ENCODE measurements at regions not wholly inside any gene's neighbourhood (a gene's known extent, or its start where the extent isn't known, plus 50 kb on each side); places are given as distances from the start of the nearest gene placed in this dataset.
"Not testable (repeated sequence)": the region's sequence is repeated elsewhere in the genome, so short reads cannot be mapped to it uniquely, and the experiment has no call there.

DNA sequence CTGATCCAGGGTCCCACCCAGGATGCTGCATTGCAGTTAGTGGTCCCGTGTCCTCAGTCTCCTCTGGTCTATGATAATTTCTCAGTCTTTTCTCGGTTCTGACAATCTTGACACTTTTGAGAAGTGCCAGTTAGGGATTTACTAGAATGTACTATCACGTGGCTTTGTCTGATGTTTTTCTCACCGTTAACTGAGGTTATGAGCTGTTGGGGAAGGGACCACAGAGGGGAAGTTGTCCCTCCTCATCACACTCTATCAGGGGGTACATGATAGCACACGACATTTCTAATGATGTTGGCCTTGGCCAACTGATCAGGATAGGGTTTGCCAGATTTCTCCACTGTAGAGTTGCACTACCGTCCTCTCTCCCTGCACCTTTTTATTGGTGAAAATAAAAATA, 250.9 kb upstream of the SDK2 start:
- DNase-seq (ENCODE audit: low spot score), result no peak

DNA sequence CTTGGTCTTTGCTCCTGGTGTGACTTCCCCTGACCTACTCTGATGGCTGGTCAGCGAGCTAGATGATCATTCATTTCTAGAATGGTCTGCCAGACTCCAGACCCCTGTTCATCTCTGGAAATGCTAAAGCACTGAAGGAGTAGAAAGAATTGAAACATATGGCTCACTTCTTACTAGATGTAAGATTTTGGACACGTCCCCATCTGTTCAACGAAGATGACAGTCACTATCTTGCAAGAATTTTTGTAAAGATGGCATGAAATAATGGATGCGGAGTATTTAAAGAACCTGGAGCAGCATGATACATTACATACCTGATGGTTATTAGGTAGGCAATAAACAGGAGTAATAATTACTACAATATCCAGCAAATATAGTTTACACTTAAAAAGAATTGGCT, 252.7 kb upstream of the SDK2 start:
- no peak for DNase-seq (ENCODE audit: low spot score)

DNA sequence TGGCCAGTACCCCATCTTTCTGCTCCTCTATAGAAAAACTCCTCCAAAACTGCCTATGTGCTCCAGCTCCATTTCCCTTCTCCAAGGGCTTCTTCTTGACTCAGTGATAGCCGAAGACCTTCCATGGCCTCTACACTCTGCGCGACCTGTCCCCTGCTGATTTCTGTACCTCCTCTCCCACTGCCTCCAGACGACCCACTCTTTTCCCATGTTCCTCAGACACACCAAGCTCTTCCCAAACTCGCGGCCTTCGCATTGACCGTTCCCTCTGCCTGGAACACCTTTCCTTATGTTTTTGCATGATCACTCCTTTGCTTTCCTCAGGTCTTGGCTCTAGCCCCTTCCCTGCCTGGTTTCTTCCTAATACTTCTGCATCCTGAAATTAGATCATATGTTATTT, 255.6 kb upstream of the SDK2 start:
- no peak for DNase-seq (ENCODE audit: low spot score)

DNA sequence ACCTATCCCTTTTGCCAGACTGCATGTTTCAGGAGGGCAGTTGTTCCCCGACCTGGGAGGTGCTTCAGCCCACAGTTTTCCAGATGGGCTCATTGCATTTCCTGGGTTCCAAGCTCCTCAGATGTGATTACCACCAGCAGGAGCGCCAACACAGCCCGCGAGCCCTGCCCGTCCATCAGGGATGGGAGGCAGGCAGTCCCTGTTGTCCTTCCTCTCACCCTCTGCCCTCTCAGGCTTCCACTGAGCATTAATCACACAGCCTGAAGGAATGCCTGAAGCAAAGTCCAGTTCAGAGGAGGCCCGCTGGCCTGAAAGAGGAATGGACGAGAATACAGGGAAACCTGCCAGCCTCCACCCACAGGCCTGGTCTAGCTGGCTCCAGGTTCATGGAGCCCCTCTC, 256.3 kb upstream of the SDK2 start:
- DNase-seq (ENCODE audit: low spot score), result no peak

DNA sequence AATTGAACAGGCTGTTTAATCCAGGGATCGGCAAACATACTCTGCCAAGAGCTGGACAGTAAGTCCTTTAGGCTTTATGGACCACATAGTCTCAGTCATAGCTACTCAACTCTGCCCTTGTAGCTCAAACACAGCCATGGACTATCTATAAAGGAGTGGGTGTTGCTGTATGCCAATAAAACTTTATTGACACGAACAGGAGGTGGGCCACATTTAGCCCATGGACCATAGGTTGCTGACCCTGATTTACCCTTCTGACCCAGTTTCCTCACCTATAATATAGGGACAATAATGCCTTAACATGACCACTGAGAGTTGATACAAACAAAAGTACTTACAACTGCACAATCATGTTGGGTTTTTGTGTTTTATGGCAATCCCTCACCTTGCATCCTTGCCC, 257.0 kb upstream of the SDK2 start:
- no peak for DNase-seq (ENCODE audit: low spot score)

DNA sequence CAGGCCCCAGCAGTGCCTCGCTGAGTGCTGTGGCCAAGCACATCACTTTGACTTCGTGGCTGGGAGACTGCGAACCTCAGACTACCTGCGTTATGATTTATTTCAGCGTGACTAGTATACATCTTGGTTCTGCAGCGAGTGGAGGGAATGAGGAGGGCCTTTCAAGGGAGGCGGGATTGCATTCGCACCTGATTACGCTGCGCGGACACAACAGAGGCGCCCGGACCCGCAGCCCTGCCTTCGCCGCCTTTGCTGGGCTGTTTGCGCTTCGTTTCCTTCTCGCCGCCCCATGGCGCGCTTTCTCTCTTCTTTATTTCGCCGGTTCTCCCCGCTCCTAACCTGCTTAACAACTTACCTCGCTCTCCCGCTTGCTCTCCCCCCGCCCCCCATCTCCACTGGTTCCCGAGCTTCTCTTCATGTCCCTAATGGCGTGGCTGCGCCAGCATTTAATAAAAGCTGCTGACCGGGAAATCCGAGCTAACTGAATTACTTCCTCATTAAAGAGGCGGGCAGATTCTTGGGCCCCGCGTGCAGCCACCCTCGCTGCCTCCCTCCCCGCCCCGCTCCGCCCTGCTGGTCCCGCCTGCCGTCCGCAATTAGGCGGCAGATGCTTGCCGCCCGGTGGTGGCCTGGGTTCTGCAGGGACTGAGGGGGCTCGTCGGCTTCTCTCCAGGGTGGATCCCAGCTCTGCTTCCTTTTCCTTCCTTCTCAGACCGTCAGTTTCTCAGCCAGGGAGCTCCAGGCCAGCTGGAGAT, 257.6 kb upstream of the SDK2 start:
- no peak for DNase-seq (ENCODE audit: low spot score)

DNA sequence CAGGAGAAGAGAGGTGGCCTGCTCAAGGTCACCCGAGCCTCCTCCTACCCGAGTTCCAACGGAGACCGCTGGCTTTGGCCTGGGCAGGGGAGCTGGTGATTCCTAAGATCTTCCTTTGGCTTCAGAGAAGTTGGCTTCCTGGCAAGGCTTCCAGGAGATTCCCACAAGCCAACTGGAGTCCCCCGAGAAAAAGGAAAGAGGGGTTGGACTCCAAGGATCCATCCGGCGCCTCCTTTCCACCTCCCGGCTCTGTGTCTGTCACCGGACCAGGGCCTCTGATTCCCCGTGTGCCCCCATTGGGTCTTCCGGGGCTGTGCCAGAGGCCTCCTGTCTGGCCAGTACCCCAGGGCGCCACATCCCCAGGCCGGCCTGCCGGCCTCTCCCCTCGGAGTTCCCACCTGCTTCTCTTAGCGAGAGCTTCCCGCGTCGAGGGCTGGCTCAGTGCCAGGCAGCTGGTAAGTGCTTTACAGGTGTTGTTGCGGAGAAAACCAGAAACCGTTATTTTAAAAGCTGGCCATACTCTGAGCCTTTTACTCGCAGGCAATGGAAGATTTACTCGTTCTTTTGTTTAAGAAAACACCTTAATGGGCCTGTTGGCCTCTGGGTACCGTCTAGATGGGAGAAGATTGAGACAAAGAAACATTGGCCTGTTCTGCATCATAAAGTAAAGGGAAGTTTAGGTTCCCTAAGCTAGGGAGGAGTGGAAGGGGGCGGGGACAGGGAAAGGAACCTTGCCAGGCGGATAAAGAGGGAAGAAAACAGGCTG, 258.4 kb upstream of the SDK2 start:
- no peak for DNase-seq (ENCODE audit: low spot score)

DNA sequence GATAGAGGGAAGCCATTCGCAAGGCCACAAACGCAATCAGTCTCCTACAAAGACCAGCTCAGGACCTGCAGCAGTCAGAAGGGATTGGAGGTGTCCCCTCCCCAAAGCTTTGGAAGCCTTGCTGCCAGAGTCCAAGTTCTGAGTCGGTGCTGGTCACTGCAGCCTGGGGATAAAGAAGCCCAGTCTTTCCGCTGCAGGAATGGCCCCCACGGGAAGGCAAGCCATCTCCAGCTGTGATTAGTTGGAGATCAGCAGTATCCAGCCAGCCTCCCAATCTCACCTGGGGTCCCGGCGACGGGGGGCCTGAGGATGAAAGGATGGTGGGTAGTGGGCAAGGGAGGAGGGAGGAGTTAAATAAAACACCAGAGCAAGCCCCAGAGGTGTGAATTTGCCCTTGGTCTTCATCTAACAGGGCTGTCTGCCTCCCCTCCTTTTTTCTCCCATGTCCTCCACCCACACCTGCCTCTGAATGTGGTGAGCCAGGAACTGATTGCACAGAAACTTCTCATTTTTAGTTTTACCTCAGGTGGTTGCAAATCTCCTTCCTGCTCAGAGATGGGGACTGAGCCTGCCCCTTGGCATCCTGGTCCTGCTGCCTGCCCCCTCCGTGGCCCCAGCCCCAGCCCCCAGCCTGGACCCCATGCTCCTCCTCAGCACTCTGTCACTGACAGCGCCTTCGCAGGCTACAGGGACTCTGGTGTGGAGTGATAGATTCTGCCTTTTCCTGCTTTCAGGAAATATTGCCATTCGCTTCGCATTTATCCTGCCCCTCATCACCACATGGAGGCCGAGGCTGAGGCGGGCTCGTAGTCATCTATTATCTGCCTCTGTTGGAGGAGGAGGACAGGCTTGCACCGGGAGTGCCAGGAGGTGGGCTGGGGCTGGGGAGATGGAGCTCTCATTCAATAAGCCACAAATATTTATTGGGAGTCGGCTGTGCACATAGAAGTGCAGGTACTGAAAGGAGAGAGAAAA, 262.9 kb upstream of the SDK2 start:
- no peak for DNase-seq (ENCODE audit: low spot score)

DNA sequence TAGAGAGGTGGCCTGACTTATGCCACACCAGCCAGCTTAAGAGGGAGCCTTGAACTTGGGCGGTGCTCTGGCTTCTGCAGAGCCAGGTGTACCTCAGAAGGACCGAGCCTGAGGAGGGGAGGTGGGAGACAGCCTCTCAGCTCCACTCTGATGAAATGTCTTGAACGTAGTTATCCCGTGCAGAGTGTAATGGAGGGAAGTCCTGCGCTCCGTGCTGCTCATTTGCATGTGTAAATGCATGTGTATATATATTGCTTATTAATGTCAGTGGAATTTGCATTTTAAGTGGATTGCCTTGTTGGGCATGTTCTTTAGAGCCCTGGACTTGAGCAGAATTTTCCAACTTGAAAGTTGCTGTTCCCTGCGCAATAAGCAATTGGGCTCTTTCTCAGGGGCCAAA, 264.9 kb upstream of the SDK2 start:
- no peak for DNase-seq (ENCODE audit: low spot score)

DNA sequence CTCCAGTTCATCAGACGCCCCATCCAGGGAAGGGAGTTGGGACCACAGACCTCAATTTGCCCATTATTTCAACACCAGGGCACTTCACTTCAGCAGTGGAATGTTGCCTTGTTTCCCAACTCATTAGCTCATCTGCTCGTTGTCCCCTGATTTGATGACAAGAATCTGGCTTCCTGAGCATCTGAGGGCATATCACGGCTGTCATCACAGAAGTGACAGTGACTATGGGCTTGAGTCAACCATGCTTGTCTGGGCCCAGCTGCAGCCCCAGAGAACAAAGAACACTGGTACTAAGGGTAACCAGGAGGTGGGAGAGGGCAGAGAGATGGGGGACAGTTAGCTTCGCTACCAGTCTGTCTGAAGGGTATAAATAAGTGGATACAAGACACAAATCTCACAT, 266.0 kb upstream of the SDK2 start:
- DNase-seq (ENCODE audit: low spot score), result no peak

DNA sequence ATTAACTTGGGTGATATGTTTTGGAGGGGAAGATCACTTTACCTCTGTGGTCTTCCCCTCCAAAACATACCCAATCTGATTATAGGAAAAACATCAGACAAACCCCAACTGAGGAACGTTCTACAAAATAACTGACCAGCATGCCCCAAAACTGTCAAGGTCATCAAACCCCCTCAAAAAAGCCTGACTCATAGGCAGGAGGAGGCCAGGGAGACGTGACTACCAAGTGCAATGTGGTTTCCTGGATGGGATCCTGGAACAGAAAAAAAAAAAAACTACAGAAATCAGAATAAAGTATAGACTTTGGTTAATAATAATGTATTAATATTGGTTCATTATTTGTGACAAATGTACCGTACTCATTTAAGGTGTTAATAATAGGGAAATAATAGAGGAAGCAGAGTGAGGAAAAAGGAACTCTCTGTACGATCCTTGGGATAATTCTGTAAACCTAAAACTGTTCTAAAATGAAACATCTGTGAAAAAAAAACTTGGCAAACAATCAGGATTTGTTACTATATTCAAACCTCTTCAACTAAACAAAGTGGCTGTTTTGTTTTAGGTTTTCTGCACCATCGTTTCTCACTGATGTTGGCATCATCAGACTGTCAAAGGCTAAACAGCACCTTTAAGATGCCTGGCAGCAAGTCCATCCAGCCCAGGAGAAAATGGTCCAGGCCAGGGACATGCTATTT, 266.7 kb upstream of the SDK2 start:
- DNase-seq (ENCODE audit: low spot score), result no peak

DNA sequence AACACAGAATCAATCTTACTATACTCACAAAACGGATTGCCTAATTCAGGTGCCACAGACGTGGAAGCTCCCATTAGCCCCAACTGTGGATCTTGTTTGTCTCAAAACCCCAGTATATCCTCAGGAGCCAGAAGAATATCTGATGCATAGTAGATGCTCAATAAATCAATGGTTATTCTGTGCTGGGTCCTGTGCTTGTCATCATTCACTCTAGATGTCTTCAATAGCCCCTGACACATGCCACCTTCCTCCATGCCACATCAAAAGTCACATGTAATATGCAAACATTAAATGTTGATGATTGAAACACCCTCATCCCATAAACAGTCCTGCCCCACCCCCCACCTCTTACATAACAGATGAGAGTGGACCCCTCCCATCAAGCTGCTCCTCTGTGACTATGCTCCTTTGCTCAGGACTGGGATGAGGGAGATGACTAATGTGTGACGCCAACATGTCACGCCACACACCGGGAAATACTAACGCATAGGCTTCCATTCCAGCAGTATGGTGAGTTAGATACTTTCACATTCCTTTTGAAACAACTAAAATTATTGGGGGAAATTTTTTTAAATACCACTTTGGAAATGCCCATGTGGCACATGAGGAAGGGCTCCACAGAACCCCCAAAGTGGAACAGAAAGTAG, 267.6 kb upstream of the SDK2 start:
- no peak for DNase-seq (ENCODE audit: low spot score)

DNA sequence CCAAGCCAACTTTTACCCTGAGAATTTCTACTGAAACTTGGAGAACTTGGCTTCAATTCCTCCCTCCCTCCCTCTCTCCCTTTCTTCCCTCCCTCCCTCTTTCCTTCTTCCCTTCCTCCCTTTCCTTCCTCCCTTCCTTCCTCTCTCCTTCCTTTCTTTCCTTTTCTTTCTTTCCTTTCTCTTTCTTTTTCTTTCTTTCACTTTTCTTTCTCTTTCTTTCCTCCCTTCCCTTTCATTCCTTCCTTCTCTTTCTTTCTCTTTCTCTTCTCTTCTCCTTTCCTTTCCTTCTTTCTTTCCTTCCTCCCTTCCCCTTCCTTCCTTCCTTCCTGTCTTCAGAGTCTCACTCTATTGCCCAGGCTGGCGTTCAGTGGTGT, 268.1 kb upstream of the SDK2 start:
- no peak for DNase-seq (ENCODE audit: low spot score)

DNA sequence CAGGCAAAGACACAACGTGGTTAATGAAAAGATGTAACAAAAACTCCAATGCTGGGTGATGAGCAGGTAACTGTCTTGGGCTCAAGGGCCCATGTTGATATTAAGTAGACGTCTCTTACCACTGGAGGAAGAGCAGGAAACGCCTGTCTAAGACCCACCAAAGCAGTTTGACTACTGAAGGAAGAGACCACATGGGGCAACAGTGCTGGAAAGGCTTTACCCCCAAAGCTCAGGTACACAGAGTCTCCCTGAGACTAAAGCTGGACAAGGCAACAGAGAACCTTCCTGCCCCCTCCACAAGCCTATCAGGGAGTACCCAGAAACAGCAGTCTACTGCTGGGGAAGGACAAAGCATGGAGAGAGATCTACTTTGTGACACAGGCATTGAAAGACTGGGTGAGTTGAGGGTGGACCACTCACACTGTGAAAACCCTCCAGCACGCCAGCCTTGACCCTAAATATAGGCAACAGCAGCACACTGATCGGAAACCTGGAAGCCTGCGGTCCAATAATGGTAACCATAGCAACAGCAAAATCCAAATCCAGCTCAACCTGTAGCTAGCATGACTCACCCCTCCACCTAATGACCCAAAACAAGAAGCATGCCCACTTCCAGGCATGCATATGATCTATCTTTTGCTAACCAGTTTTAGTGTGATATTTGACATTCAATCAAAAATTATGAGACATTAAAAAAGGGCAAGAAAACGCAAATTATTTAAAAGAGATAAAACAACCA, 270.5 kb upstream of the SDK2 start:
- no peak for DNase-seq (ENCODE audit: low spot score)

DNA sequence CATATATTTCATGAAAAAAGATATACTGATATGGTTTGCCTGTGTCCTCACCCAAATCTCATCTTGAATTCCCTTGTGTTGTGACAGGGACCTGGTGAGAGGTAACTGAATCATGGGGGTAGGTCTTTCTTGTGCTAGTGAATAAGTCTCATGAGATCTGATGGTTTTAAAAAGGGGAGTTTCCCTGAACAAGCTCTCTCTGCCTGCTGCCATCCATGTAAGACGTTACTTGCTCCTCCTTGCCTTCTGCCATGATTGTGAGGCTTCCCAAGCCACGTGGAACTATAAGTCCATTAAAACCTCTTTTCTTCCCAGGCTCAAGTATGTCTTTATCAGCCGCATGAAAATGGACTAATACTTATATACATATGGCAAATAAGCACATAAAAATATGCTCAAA, 274.8 kb upstream of the SDK2 start:
- not testable (repeated sequence) for DNase-seq (ENCODE audit: low spot score)

DNA sequence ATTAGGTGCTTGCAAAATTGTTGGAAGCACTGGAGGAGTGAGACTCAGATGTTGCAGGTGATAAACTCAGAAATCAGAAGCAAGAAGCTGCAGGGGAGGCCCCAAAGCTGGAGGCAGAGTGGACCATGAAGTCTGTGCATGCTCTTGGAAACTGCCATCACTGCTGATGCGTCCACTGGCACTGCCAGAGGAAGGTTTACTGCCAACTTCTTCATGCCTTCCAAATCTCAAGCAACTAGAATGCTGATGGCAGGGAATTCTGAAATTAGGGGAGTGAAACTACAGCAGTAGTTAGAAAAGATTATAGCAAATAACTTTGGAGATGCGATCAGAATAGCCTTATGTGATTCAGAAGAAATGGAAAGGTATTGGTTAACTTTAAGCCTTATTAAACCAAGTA, 277.1 kb upstream of the SDK2 start:
- no peak for DNase-seq (ENCODE audit: low spot score)

DNA sequence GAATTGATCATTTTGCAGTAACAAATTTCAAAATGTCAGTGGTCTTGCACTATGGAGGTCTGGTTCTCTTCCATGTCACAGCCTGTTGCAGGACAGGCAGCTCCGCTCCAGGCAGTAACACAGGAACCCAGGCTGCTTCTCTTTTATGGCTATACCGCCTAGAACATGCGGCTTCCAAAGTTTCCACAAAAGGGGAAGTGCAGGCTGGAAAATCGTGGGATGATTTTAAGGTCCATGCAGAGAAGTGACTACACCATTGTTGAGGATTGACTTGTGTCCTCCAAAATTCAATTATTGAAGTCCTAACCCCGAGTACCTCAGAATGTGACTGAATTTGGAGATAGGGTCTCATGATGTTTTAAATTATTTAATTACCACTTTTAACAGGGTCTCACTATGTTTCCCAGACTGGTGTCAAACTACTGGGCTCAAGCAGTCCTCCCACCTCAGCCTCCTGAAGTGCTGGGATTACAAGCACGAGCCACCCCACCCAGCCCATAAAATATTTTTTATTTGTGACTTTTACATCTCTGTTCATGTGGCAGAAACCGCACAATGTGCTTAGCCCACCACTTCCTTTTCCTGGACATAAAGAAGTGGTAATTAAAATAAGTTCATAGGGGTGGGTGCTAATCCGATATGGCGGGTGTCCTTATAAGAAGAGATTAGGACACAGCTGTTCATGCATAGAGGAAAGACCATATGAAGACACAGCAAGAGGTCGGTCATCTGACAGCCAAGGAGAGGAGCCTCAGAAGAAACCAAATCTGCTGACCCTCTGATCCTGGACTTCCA, 279.2 kb upstream of the RPL38 start:
- no peak for DNase-seq (ENCODE audit: low spot score)

DNA sequence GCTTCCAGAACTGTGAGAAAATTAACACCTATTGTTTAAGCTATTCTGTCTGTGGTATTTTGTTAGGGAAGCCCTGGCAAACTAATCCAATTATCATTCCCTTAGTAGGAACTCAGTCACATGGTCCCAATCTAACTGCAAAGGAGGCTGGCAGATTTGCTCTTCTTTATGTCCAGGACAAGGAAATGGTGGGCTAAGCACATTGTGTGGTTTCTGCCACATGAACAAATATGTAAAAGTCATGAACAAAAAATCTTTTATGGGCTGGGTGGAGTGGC, 278.6 kb upstream of the RPL38 start:
- no peak for DNase-seq (ENCODE audit: low spot score)

DNA sequence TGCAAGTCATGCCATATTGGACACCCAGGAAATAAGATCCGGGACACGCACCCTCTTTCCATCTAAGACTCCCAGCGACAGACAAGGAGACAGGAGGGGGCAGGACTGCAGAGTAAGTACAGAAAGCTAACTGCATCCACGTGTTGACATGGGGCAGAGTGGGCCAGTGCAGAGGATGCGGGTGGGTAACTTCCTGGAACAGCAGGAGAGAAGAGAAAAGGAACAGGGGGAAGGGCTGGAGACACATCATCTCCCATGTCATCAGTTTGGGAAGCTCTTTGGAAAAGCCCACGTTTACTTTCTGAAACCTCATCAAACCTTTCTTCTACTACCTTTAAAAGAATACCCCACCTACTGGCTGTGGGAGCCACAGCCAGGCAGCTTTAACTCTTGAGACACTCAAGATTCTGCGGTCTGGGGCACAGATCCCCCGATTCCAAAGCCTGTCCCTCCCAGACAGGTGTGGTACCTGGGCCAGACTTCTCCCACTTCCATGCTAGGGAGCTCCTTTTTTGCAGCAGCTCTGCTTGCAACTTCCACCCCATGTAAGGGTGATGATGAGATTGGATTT, 273.5 kb upstream of the RPL38 start:
- no peak for DNase-seq (ENCODE audit: low spot score)

DNA sequence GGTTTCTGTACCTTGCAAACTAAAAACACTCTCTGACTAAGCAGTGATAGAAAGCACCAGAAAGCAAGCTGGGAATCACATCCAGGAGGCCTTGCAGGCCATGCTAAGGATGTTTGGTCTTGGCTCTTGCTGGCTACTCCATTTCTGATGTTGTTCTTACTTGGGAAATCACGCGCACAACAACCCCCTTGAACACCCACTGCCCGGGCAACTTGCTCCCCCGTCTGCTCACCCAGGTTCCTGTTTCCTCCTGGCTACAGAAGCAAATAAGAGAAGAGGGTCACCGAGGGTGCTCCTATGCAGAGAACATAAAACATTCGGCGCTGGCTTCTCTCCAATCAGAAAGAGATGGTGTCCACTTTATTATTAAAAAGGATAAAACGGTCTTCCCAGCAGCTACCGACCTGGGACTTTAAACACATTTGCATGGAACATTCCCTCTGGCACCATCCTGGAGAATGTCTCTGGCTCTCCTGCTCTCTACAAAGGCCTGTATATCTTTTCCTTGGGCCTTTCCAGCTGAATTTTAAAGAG, 271.2 kb upstream of the RPL38 start:
- DNase-seq (ENCODE audit: low spot score), result no peak

All from COLO829 (cell line).